ENCODE measurements at regions not wholly inside any gene's neighbourhood (a gene's known extent, or its start where the extent isn't known, plus 50 kb on each side); places are given as distances from the start of the nearest gene placed in this dataset.

GRCh38 chr11:109147726-109148125, 274.3 kb upstream of the C11orf87 start:
- intact Hi-C loops (cut with DNase I, micrococcal nuclease) = no loop called here
- H3K36me3 ChIP-seq (ENCODE audit: low read depth) = no peaks in the 10 kb centered on the region
- DNase-seq = no peak
- TF ChIP-seq CTCF (IDR thresholded peaks at IDR 0.05) = no peak
- H3K9me3 ChIP-seq = no peaks in the 10 kb centered on the region
- no peaks in the 10 kb centered on the region for H3K4me1 ChIP-seq (ENCODE audit: low read depth)
- no peak for ATAC-seq
- H3K4me3 ChIP-seq = no peak overlapping the region

DNA sequence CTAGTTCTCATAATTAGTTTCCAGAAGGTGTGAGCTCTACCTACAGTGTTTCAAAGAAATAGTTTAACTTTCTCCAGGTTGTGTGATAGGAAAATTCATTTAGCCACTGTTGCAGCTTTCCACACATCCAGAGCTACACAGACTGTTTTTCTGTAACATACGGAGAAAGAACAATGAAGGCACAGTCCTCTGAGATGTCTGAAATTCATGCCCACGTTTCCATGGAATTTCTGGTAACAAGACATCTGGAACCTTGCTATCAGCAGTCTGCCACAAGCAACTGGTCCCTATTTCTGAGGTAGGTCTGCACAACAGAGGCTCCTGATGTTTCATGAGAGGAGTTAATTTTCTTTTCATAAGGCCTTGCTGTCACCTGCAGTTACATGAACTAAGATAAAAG, 273.3 kb upstream of the C11orf87 start:
- TF ChIP-seq CTCF (IDR thresholded peaks at IDR 0.05) = no peak
- no peak for ATAC-seq
- intact Hi-C loops (cut with DNase I, micrococcal nuclease) = no loop called here

GRCh38 chr11:109150581-109150980, 271.4 kb upstream of the C11orf87 start:
- no peak for ATAC-seq
- DNase-seq = no peak

More for the DNA sequence above, 273.3 kb upstream of the C11orf87 start:
- Histone ChIP-seq H3K4me3 (no peak overlapping the region), H3K4me1 (ENCODE audit: low read depth) (no peaks in the 10 kb centered on the region), H3K9me3 (no peaks in the 10 kb centered on the region), H3K36me3 (ENCODE audit: low read depth) (no peaks in the 10 kb centered on the region)
- no peak for DNase-seq

DNA sequence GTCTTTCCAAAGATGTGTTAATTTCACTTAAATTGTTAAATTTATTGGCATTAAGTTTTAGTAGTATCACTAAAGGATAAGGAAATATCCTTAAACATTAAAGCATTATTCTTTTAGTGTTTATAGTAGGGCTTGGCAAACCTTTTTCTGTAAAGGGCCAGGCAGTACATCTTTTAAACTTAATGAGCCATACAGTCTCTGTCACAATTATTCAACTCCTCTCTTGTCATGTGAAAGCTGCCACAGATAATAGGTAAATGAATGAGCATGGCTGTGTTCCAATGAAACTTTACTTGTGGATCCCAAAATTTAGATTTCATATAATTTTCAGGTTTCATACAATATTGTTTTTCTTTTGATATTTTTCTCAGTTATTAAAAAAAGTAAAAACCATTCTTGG, 268.2 kb upstream of the C11orf87 start:
- no peak for TF ChIP-seq CTCF (IDR thresholded peaks at IDR 0.05)
- no peak for DNase-seq
- intact Hi-C loops (cut with DNase I, micrococcal nuclease) = no loop called here

More at GRCh38 chr11:109150581-109150980, 271.4 kb upstream of the C11orf87 start:
- Histone ChIP-seq H3K36me3 (ENCODE audit: low read depth) (no peaks in the 10 kb centered on the region), H3K9me3 (no peaks in the 10 kb centered on the region), H3K4me1 (ENCODE audit: low read depth) (no peaks in the 10 kb centered on the region), H3K4me3 (no peak overlapping the region)
- no peak for TF ChIP-seq CTCF (IDR thresholded peaks at IDR 0.05)
- intact Hi-C loops (cut with DNase I, micrococcal nuclease) = no loop called here

DNA sequence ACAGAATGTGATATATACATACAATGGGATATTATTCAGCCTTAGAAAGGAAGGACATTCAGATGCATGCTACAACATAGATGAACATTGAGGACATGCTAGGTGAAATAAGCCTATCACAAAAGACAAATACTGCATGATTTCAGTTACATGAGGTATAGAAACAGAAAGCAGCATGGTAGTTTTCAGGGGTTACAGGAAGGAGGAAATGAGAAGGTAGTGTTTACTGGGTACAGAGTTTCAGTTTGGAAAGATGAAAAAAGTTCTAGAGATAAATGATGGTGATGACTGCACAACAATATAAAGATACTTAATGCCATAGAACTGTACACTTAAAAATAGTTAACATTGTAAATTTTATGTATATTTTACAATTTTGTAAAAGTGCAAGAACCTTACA, 266.7 kb upstream of the C11orf87 start:
- H3K9me3 ChIP-seq = no peaks in the 10 kb centered on the region
- intact Hi-C loops (cut with DNase I, micrococcal nuclease) = no loop called here
- H3K4me1 ChIP-seq (ENCODE audit: low read depth) = no peaks in the 10 kb centered on the region
- TF ChIP-seq CTCF (IDR thresholded peaks at IDR 0.05) = no peak
- ATAC-seq = no peak
- no peak for DNase-seq
- no peaks in the 10 kb centered on the region for H3K36me3 ChIP-seq (ENCODE audit: low read depth)
- no peak overlapping the region for H3K4me3 ChIP-seq

More for the DNA sequence above, 268.2 kb upstream of the C11orf87 start:
- Histone ChIP-seq H3K4me3 (no peak overlapping the region), H3K9me3 (no peaks in the 10 kb centered on the region), H3K36me3 (ENCODE audit: low read depth) (no peaks in the 10 kb centered on the region), H3K4me1 (ENCODE audit: low read depth) (no peaks in the 10 kb centered on the region)
- ATAC-seq = no peak

GRCh38 chr11:109165035-109165434, 257.0 kb upstream of the C11orf87 start:
- ATAC-seq = no peak
- H3K9me3 ChIP-seq = no peaks in the 10 kb centered on the region
- no peaks in the 10 kb centered on the region for H3K4me1 ChIP-seq (ENCODE audit: low read depth)
- intact Hi-C loops (cut with DNase I, micrococcal nuclease) = no loop called here
- no peaks in the 10 kb centered on the region for H3K36me3 ChIP-seq (ENCODE audit: low read depth)
- no peak for TF ChIP-seq CTCF (IDR thresholded peaks at IDR 0.05)
- H3K4me3 ChIP-seq = no peak overlapping the region
- no peak for DNase-seq
